ENCODE measurements at regions not wholly inside any gene's neighbourhood (a gene's known extent, or its start where the extent isn't known, plus 50 kb on each side); places are given as distances from the start of the nearest gene placed in this dataset.

DNA sequence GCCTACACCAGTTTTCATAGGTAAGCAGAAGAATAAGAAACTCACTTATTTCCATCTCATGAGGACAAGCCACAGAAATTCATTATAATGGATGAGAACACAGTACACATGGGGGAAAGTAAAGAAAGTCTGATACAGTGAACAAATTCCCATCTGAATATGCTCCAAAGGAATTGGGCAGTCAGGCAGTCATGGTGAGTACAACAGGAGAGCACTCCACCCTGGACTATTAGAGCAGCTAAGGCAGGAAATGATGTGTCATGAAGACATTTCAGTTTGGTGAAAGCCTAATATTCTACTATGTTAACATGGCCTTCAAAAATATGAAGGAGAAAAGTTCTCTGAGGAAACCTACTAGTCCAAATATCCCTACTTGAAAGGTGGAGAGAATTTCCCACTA, 92.0 kb upstream of the PRDX4 start:
- Histone ChIP-seq H3K9ac (ENCODE audit: low read length) (no peak overlapping the region), H3K4me2 (ENCODE audit: low read length) (no peak overlapping the region), H3K27ac (ENCODE audit: low read depth, low read length) (no peak overlapping the region), H3K36me3 (ENCODE audit: insufficient read depth, low read length) (no peaks in the 10 kb centered on the region), H3K4me3 (ENCODE audit: insufficient read depth, low read depth, low read length) (no peak overlapping the region), H3K4me1 (ENCODE audit: insufficient read depth, low read length) (peaks cover 3% of the 10 kb centered on the region), H3K79me2 (ENCODE audit: insufficient read depth, low read length) (no peaks in the 10 kb centered on the region), H4K20me1 (ENCODE audit: insufficient read depth, low read length) (no peaks in the 10 kb centered on the region), H2AFZ (ENCODE audit: low read depth, low read length) (no peak overlapping the region), H3K9me3 (ENCODE audit: insufficient read depth, low read depth, low read length) (no peaks in the 10 kb centered on the region), H3K27me3 (ENCODE audit: insufficient read depth, low read length) (no peaks in the 10 kb centered on the region)
- H3K27ac Mint-ChIP-seq (ENCODE audit: unreplicated experiment), result no peak overlapping the region
- no peak for DNase-seq (ENCODE audit: low read depth)
- H3K9me3 Mint-ChIP-seq (ENCODE audit: unreplicated experiment), result no peaks in the 10 kb centered on the region
- no peaks in the 10 kb centered on the region for H3K36me3 Mint-ChIP-seq (ENCODE audit: low read depth, unreplicated experiment)
- H3K27me3 Mint-ChIP-seq (ENCODE audit: low read depth, unreplicated experiment), result no peaks in the 10 kb centered on the region
- TF ChIP-seq EZH2 (IDR thresholded peaks at IDR 0.05; ENCODE audit: insufficient read depth, low read length), result no peak
- TF ChIP-seq, protein P1, sequence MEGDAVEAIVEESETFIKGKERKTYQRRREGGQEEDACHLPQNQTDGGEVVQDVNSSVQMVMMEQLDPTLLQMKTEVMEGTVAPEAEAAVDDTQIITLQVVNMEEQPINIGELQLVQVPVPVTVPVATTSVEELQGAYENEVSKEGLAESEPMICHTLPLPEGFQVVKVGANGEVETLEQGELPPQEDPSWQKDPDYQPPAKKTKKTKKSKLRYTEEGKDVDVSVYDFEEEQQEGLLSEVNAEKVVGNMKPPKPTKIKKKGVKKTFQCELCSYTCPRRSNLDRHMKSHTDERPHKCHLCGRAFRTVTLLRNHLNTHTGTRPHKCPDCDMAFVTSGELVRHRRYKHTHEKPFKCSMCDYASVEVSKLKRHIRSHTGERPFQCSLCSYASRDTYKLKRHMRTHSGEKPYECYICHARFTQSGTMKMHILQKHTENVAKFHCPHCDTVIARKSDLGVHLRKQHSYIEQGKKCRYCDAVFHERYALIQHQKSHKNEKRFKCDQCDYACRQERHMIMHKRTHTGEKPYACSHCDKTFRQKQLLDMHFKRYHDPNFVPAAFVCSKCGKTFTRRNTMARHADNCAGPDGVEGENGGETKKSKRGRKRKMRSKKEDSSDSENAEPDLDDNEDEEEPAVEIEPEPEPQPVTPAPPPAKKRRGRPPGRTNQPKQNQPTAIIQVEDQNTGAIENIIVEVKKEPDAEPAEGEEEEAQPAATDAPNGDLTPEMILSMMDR (IDR thresholded peaks at IDR 0.05; ENCODE audit: insufficient read depth, low read depth, low read length), result no peak
- peaks cover 2% of the 10 kb centered on the region for H3K4me1 Mint-ChIP-seq (ENCODE audit: low read depth, unreplicated experiment)
- no peak overlapping the region for H3K4me3 Mint-ChIP-seq (ENCODE audit: unreplicated experiment)
- no peak for FAIRE-seq

DNA sequence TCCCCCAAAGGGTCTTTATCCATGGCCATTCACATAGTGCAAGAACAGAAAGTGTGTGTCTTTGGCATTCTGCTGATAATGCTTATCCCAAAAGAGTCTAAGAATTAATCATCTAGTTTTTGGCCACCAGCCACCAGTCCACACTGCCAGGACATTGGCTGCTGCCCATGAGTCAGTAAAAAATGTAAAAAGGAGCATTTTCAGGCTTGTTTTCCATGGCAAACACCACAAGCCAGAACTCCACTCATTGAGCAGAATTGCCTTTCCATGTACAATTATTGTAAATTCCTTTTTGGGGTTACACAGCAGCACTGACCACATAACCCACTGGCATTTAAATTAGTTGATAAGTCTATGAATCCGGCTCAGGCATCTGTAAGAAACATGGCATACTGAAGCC, 89.2 kb upstream of the PRDX4 start:
- H3K4me3 Mint-ChIP-seq (ENCODE audit: unreplicated experiment), result no peak overlapping the region
- peaks cover 2% of the 10 kb centered on the region for H3K4me1 Mint-ChIP-seq (ENCODE audit: low read depth, unreplicated experiment)
- DNase-seq (ENCODE audit: low read depth) (peak; percentile 37), FAIRE-seq (no peak)
- no peaks in the 10 kb centered on the region for H3K36me3 ChIP-seq (ENCODE audit: insufficient read depth, low read length)
- no peaks in the 10 kb centered on the region for H3K27me3 Mint-ChIP-seq (ENCODE audit: low read depth, unreplicated experiment)
- no peaks in the 10 kb centered on the region for H3K9me3 Mint-ChIP-seq (ENCODE audit: unreplicated experiment)
- H3K4me3 ChIP-seq (ENCODE audit: insufficient read depth, low read depth, low read length), result no peak overlapping the region
- no peak overlapping the region for H3K9ac ChIP-seq (ENCODE audit: low read length)
- H3K4me1 ChIP-seq (ENCODE audit: insufficient read depth, low read length), result peaks cover 3% of the 10 kb centered on the region
- H4K20me1 ChIP-seq (ENCODE audit: insufficient read depth, low read length), result no peaks in the 10 kb centered on the region
- H3K9me3 ChIP-seq (ENCODE audit: insufficient read depth, low read depth, low read length), result no peaks in the 10 kb centered on the region
- no peak overlapping the region for H3K27ac ChIP-seq (ENCODE audit: low read depth, low read length)
- H3K27ac Mint-ChIP-seq (ENCODE audit: unreplicated experiment), result no peak overlapping the region
- H3K36me3 Mint-ChIP-seq (ENCODE audit: low read depth, unreplicated experiment), result no peaks in the 10 kb centered on the region
- H3K79me2 ChIP-seq (ENCODE audit: insufficient read depth, low read length), result no peaks in the 10 kb centered on the region
- no peaks in the 10 kb centered on the region for H3K27me3 ChIP-seq (ENCODE audit: insufficient read depth, low read length)
- no peak overlapping the region for H3K4me2 ChIP-seq (ENCODE audit: low read length)
- H2AFZ ChIP-seq (ENCODE audit: low read depth, low read length), result no peak overlapping the region
- TF ChIP-seq EZH2 (IDR thresholded peaks at IDR 0.05; ENCODE audit: insufficient read depth, low read length), result no peak
- TF ChIP-seq, protein P1 (IDR thresholded peaks at IDR 0.05; ENCODE audit: insufficient read depth, low read depth, low read length), result no peak

DNA sequence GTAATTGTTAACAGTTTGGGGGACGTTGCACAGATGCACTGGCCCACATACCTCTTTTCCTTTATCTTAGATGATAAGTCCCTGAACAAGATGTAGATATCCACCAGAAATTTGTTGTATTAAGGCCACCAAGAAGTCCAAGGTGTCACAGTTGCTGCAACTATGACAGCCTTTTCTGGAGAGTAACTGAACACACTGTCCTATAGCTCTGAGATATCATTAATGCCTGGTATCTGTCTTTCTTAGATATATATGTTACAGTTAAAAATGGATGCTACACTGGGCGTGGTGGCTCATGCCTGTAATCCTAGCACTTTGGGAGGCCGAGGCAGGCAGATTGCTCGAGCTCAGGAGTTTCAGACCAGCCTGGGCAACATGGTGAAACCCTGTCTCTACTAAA, 77.8 kb upstream of the PRDX4 start:
- Mint-ChIP-seq H3K27me3 (ENCODE audit: low read depth, unreplicated experiment) (no peaks in the 10 kb centered on the region), H3K4me3 (ENCODE audit: unreplicated experiment) (no peak overlapping the region), H3K4me1 (ENCODE audit: low read depth, unreplicated experiment) (no peaks in the 10 kb centered on the region), H3K36me3 (ENCODE audit: low read depth, unreplicated experiment) (no peaks in the 10 kb centered on the region), H3K27ac (ENCODE audit: unreplicated experiment) (no peak overlapping the region), H3K9me3 (ENCODE audit: unreplicated experiment) (peaks cover 2% of the 10 kb centered on the region)
- Histone ChIP-seq H3K79me2 (ENCODE audit: insufficient read depth, low read length) (no peaks in the 10 kb centered on the region), H3K9me3 (ENCODE audit: insufficient read depth, low read depth, low read length) (no peaks in the 10 kb centered on the region), H3K4me3 (ENCODE audit: insufficient read depth, low read depth, low read length) (no peak overlapping the region), H4K20me1 (ENCODE audit: insufficient read depth, low read length) (no peaks in the 10 kb centered on the region), H3K27ac (ENCODE audit: low read depth, low read length) (no peak overlapping the region), H3K4me1 (ENCODE audit: insufficient read depth, low read length) (no peaks in the 10 kb centered on the region), H3K27me3 (ENCODE audit: insufficient read depth, low read length) (no peaks in the 10 kb centered on the region), H2AFZ (ENCODE audit: low read depth, low read length) (no peak overlapping the region), H3K36me3 (ENCODE audit: insufficient read depth, low read length) (no peaks in the 10 kb centered on the region), H3K4me2 (ENCODE audit: low read length) (no peak overlapping the region), H3K9ac (ENCODE audit: low read length) (no peak overlapping the region)
- no peak for DNase-seq (ENCODE audit: low read depth)
- no peak for FAIRE-seq
- TF ChIP-seq, protein P1 (IDR thresholded peaks at IDR 0.05; ENCODE audit: insufficient read depth, low read depth, low read length), result no peak
- no peak for TF ChIP-seq EZH2 (IDR thresholded peaks at IDR 0.05; ENCODE audit: insufficient read depth, low read length)

Measured in astrocyte (in vitro differentiated cells and primary cell).